ENCODE measurements at regions not wholly inside any gene's neighbourhood (a gene's known extent, or its start where the extent isn't known, plus 50 kb on each side); places are given as distances from the start of the nearest gene placed in this dataset.

GRCh38 chr5:23024470-23024869 lies 171.3 kb upstream of the CDH12 start:
- H3K36me3 ChIP-seq (replicated peaks; ENCODE audit: insufficient read depth, low read depth): no peaks in the 10 kb centered on the region
- H3K4me2 ChIP-seq: no peak overlapping the region
- H3K4me3 ChIP-seq: no peak overlapping the region
- WGBS (ENCODE audit: low lambda C conversion rate, missing lambda C conversion rate): 81% methylated on average over 5 of the region's 5 CpGs
- H2AFZ ChIP-seq: no peak overlapping the region
- TF ChIP-seq EZH2phosphoT487 (IDR thresholded peaks at IDR 0.05; ENCODE audit: low read depth, severe bottlenecking, unreplicated experiment): no peak
- no peak for TF ChIP-seq CTCF (IDR thresholded peaks at IDR 0.05; ENCODE audit: poor library complexity)
- TF ChIP-seq EZH2 (IDR thresholded peaks at IDR 0.05; ENCODE audit: borderline replicate concordance): no peak
- no peaks in the 10 kb centered on the region for H4K20me1 ChIP-seq (ENCODE audit: insufficient read depth, poor library complexity, severe bottlenecking)
- no peaks in the 10 kb centered on the region for H3K4me1 ChIP-seq (ENCODE audit: insufficient read depth)
- DNase-seq (ENCODE audit: low spot score): no peak
- no peaks in the 10 kb centered on the region for H3K27me3 ChIP-seq
- H3K9me2 ChIP-seq (replicated peaks; ENCODE audit: insufficient read depth): no peaks in the 10 kb centered on the region
- no peaks in the 10 kb centered on the region for H3K9me3 ChIP-seq (ENCODE audit: low read depth)
- H3K79me2 ChIP-seq: no peaks in the 10 kb centered on the region
- no peak overlapping the region for H3K27ac ChIP-seq

- 47% methylated on average over 4 of the region's 4 CpGs for WGBS (ENCODE audit: low lambda C conversion rate, missing lambda C conversion rate)
- Histone ChIP-seq H3K27me3 (no peaks in the 10 kb centered on the region), H3K4me3 (no peak overlapping the region), H4K20me1 (ENCODE audit: insufficient read depth, poor library complexity, severe bottlenecking) (no peaks in the 10 kb centered on the region), H3K9me3 (ENCODE audit: low read depth) (no peaks in the 10 kb centered on the region), H3K27ac (no peak overlapping the region), H2AFZ (no peak overlapping the region), H3K9me2 (replicated peaks; ENCODE audit: insufficient read depth) (no peaks in the 10 kb centered on the region), H3K4me1 (ENCODE audit: insufficient read depth) (no peaks in the 10 kb centered on the region), H3K79me2 (no peaks in the 10 kb centered on the region), H3K4me2 (no peak overlapping the region), H3K36me3 (replicated peaks; ENCODE audit: insufficient read depth, low read depth) (no peaks in the 10 kb centered on the region)
- no peak for DNase-seq (ENCODE audit: low spot score)
- TF ChIP-seq CTCF (IDR thresholded peaks at IDR 0.05; ENCODE audit: poor library complexity): no peak
- no peak for TF ChIP-seq EZH2 (IDR thresholded peaks at IDR 0.05; ENCODE audit: borderline replicate concordance)
- no peak for TF ChIP-seq EZH2phosphoT487 (IDR thresholded peaks at IDR 0.05; ENCODE audit: low read depth, severe bottlenecking, unreplicated experiment)
Measured at GRCh38 chr5:23014825-23015224, 161.7 kb upstream of the CDH12 start.

DNA sequence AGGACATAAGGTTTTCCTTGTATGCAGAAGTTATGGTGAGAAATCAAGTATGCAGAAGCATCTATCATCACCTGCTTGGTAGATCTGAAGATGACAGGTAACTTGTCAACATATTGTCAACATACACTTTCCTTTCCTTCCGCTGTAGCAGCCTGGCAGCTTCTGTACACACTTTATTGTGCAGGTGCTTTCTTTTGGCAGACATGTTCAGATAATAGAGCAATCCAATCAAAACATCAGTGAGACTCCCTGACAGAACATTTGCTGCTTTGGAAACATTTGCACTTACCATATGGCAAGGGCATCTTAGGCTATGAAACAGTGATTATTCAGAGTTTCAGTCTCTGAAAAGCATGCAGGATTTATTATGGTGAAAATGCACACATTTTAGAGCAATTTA lies 161.1 kb upstream of the CDH12 start:
- H3K27ac ChIP-seq: no peak overlapping the region
- H3K9me2 ChIP-seq (replicated peaks; ENCODE audit: insufficient read depth): no peaks in the 10 kb centered on the region
- H2AFZ ChIP-seq: no peak overlapping the region
- H3K27me3 ChIP-seq: no peaks in the 10 kb centered on the region
- no peak overlapping the region for H3K4me3 ChIP-seq
- no peaks in the 10 kb centered on the region for H3K79me2 ChIP-seq
- no peak for DNase-seq (ENCODE audit: low spot score)
- no peaks in the 10 kb centered on the region for H4K20me1 ChIP-seq (ENCODE audit: insufficient read depth, poor library complexity, severe bottlenecking)
- WGBS (ENCODE audit: low lambda C conversion rate, missing lambda C conversion rate): 81% methylated on average over 1 of the region's 1 CpG
- H3K9me3 ChIP-seq (ENCODE audit: low read depth): no peaks in the 10 kb centered on the region
- no peak overlapping the region for H3K4me2 ChIP-seq
- H3K4me1 ChIP-seq (ENCODE audit: insufficient read depth): no peaks in the 10 kb centered on the region
- no peaks in the 10 kb centered on the region for H3K36me3 ChIP-seq (replicated peaks; ENCODE audit: insufficient read depth, low read depth)
- TF ChIP-seq EZH2phosphoT487 (IDR thresholded peaks at IDR 0.05; ENCODE audit: low read depth, severe bottlenecking, unreplicated experiment) (no peak), EZH2 (IDR thresholded peaks at IDR 0.05; ENCODE audit: borderline replicate concordance) (no peak), CTCF (IDR thresholded peaks at IDR 0.05; ENCODE audit: poor library complexity) (no peak)

All from hepatocyte (in vitro differentiated cells).